GM12892 (cell line): ENCODE measurements at regions not wholly inside any gene's neighbourhood (a gene's known extent, or its start where the extent isn't known, plus 50 kb on each side); places are given as distances from the start of the nearest gene placed in this dataset.
"Not testable (repeated sequence)": the region's sequence is repeated elsewhere in the genome, so short reads cannot be mapped to it uniquely, and the experiment has no call there.

Experiments used
- DNase-seq: peaks from one replicate; pipeline ENCODE4 v3.0.0; 2011; ENCODE audit not compliant: insufficient read length
- FAIRE-seq: peaks from 2 replicates; lab custom pipeline; 2011; peaks lifted over from hg19 to GRCh38; lab: Jason Lieb, UNC
- POLR2A ChIP-seq: IDR thresholded peaks from 2 replicates; pipeline ENCODE4 v1.6.1; 2011; ENCODE audit warnings: low read depth, low read length, control low read depth
- POLR2AphosphoS5 ChIP-seq: IDR thresholded peaks from 2 replicates; pipeline ENCODE4 v1.6.1; 2011; ENCODE audit warnings: low read depth, low read length, control low read depth
- TAF1 ChIP-seq: IDR thresholded peaks from 2 replicates; pipeline ENCODE4 v1.6.1; 2011; ENCODE audit warnings: low read depth, mild to moderate bottlenecking, control low read depth, low read length, borderline replicate concordance

DNA sequence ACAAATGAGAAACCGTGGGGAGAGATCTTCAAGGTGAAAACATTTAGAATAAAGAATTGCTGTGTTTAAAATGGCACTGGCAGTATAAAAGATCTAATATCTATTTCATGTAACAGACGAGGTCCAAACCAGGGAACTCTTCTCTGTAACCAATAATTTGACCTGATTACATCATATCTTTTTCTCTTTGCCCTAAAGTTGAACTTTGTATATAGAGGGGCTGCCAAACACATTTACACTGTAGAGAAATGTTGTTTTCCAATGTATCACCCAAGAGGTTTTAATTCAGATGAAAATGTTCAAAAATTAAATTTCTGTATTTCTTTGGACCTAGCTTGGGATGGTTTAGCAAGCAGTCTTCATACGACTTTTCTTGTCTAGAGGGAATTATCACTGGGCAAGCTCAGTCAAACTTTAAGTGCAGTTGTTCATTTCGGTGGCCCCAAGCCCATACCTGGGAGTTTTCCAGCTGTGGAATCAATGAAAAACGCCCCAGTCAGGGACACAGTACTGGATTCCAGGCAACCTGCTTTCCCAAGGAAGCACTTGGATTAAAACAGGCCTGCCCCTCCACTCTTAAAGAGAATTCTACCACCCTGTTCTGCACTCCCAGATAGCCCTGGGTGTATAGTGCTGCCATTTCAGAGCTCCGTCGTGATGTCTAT, 208.5 kb upstream of the FN1 start:
- no peak for TF ChIP-seq TAF1
- TF ChIP-seq POLR2A, result no peak
- FAIRE-seq, result no peak
- DNase-seq, result no peak

DNA sequence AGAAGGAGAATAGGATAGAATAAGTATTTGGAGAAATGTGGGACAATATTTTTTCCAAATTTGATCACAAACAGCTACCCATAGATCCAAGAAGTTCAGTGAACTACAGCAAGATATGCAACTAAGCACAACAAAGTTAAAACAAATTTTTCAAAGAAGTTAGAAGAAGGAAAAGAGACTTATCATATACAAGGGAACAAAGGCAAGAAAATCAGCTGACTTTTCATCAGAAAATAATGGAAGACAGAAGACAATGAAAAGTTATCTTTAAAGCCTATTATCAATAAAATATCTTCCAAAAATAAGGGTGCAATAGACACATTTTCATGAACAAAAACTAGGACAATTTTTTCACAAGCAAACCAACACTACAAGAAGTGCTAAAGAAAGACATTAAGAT, 202.8 kb upstream of the FN1 start:
- DNase-seq, result no peak
- TF ChIP-seq TAF1 (no peak), POLR2A (no peak), POLR2AphosphoS5 (no peak)
- no peak for FAIRE-seq

DNA sequence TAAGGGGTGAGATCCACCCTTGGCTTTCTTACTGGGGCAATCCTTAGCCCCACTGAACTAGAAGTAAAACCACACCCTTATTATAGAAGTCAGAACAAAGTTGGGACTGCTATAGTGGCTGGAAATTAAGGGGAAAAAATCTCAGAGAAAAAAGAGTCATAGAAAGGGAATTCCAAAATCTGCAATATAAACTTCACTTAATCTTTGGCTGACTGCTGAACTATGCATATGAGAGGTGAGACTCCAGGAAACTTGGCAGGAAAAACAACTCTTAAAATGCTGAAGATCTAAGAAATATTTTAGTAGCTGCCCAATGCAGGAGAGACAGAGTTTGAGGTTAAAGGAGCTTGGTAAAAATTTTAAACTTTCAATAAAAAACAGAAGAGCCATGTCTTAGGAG, 201.8 kb upstream of the FN1 start:
- FAIRE-seq (no peak), DNase-seq (no peak)
- no peak for TF ChIP-seq POLR2A
- TF ChIP-seq POLR2AphosphoS5, result no peak
- no peak for TF ChIP-seq TAF1

DNA sequence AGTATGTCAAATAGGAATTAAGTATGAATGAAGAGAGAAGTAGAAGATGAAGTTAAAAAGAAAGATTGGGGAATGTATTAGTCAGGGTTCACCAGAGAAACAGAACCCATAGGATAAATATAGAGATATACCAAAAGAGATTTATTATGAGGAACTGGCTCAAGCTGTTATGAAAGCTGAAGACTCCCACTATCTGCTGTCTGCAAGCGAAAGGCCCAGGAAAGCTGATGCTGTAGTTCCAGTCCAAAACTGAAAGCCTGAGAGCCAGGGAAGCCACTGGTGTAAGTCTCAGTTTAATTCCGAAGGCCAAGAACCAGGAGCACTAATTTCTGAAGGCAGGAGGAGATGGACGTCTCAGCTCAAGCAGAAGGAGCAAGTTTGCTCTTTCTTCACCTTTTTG, 200.9 kb upstream of the FN1 start:
- FAIRE-seq (no peak), DNase-seq (no peak)
- TF ChIP-seq POLR2A, result no peak
- TF ChIP-seq POLR2AphosphoS5, result no peak
- no peak for TF ChIP-seq TAF1

DNA sequence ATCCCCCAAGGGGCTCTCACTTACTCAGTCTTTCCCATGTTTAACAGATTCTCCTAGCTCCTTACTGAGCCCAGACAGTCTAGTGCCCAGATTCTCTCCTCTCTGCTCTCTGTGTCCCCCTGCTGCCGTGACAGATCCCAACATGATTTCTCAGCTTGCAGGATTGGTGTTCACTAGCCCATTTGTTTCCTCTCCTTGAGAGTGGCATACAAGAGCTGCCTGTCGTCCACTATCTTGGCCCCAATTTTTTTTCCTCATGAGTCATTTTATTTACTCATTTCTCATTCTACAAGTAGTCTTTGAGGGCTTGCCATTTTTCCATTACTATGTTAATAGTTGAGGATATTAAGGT, 199.9 kb upstream of the FN1 start:
- no peak for FAIRE-seq
- no peak for TF ChIP-seq TAF1
- no peak for TF ChIP-seq POLR2A
- TF ChIP-seq POLR2AphosphoS5, result no peak

DNA sequence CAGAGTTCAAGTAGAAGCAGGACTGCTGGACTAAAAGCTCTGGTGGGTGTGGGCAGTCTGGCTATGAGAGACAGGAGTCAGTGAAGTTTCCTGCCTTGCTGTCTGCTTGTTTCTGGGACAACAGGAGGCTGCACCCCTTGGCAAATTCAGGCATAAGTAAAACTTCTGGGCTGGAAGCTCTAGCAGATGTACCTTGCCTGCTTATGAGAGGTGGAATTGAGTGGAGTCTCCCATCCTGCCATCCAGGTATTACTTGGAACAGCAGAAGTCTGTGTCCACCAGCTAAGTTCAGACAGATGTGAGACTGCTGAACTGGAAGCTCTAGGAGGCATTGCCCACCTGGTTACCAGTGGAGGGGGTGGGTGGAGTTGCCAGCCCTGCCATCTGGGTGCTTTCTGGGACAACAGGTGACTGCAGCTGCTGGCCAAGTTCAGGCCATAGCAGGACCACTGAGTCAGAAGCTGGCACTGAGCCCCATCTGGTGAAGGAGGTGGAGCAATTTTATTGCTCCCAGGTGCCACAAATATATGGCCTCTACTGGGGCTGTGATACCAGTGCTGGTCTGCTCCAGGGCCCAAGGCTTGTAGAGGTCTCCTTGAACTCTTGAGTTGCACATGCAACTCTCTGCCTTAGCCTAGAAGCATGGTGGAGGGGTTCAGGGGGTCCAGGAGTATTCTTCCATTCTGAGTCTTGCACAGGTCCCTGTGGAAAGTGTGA, 199.4 kb upstream of the FN1 start:
- FAIRE-seq, result no peak
- DNase-seq, result no peak
- TF ChIP-seq POLR2AphosphoS5 (no peak), POLR2A (no peak), TAF1 (no peak)

More for the DNA sequence above, 199.9 kb upstream of the FN1 start:
- no peak for DNase-seq

DNA sequence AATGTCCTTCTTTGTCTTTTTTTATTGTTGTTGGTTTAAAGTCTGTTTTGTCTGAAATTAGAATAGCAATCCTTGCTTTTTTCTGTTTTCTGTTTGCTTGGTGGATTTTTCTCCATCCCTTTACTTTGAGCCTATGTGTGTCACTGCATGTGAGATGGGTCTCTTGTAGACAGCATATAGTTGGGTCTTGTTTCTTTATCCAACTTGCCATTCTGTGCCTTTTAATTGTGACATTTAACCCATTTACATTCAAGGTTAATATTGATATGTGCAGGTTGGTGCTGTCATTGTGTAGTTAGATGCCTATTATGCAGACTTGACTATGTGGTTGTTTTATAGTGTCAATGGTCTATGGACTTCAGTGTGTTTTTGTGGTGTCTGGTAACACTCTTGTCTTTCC, 197.5 kb upstream of the FN1 start:
- FAIRE-seq, result no peak
- no peak for DNase-seq
- TF ChIP-seq TAF1 (no peak), POLR2AphosphoS5 (no peak), POLR2A (no peak)

DNA sequence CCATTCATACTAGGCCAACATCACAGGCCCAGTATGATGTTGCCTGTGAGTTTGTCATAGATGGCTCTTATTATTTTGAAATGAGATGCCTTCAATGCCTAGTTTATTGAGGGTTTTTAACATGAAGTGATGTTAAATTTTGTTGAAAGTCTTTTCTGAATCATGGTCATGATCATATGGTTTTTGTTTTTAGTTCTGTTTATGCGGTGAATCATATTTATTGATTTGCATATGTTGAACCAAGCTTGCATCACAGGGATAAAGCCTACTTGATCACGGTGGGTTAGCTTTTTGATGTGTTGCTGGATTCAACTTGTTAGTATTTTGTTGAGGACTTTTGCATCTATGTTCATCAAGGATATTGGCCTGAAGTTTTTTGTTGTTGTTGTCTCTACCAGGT, 195.8 kb upstream of the FN1 start:
- no peak for FAIRE-seq
- no peak for DNase-seq
- TF ChIP-seq TAF1, result no peak

DNA sequence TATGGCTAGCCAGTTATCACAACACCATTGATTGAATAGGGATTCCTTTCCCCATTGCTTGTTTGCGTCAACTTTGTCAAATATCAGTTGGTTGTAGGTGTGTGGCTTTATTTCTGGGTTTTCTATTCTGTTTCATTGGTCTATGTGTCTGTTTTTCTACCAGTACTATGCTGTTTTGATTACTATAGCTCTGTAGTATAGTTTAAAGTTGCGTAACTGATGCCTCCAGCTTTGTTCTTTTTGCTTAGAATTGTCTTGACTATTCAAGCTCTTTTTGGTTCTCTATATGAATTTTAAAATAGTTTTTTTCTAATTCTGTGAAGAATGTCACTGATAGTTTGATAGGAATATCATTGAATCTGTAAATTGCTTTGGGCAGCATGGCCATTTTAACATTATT, 194.9 kb upstream of the FN1 start:
- FAIRE-seq, DNase-seq: not testable (repeated sequence)

DNA sequence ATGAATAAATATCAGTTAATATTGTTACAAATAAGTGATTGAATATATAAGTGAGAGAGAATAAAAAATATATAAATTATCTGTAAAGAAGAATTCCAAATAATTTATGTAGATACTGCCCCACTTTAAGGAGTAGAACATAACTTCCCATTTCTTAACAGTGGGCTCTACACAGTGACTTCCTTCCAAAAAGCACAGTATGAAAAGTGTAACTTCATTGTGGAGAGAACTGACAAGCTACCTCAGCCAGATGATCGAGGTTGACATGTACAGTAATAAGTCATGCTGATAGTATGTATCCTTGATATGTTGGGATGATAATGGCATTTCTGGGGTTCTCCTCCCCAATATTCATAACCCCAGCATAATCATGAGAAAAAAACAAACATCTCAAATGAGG, 191.9 kb upstream of the FN1 start:
- DNase-seq (no peak), FAIRE-seq (no peak)

DNA sequence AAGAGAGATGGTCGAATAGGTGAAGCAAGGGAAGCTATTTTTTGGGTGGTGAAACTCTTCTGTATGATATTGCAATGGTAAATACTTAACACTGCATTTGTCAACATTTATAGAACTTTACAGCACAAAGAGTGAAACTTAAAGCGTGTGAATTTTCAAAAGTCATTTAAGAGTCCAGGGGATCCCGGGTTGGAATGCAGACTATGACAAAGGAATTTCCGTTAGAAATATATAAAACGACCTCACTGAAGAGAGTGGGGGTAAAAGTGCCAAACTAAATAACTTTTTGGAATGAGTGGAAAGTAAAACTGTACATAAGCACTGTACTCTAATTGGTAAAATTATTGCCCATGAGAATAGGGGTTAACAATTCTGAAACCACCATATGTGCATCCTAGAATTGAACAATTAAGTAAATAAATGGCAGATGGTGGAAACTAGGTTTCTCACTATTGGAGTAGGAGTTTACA, 191.0 kb upstream of the FN1 start:
- TF ChIP-seq POLR2A, result no peak
- no peak for TF ChIP-seq TAF1
- no peak for TF ChIP-seq POLR2AphosphoS5
- no peak for DNase-seq
- no peak for FAIRE-seq

More for the DNA sequence above, 191.9 kb upstream of the FN1 start:
- TF ChIP-seq TAF1 (no peak), POLR2AphosphoS5 (no peak), POLR2A (no peak)

DNA sequence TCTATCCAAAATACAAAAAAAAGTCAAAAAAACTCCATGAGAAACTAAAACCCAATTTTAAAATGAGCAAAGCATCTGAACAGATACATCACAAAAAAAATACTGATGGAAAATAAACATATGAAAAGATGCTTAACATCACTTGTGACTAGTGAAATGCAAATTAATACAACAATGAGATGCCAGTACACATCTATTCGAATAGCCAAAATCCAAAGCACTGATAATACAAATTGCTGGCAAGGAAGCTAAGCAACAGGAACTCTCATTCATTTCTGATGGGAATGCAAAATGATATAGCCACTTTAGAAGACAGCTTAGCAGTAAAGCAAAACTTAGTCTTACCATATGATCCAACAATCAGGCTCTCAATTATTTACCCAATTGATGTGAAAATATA, 190.2 kb upstream of the FN1 start:
- DNase-seq (no peak), FAIRE-seq (no peak)
- no peak for TF ChIP-seq POLR2A
- no peak for TF ChIP-seq TAF1
- TF ChIP-seq POLR2AphosphoS5, result no peak

DNA sequence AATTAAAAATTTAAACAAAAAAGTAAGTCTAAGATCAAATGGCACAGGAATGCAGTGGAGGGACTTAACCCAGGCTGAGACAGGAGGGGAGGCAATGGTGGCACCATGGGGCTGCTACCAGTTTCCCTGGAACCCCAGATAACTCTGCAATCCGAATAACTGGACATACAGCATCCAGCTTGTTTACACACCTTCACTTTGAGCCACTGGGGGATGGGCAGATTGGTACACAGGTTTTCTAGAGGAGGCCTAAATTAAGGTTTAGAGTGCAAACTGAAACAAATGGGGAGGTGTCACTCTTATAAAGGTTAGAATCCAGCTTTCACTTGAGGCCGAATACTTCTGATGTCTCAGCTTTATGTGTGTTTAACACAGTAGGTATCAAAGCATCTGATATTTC, 189.3 kb upstream of the FN1 start:
- no peak for FAIRE-seq

More for the DNA sequence above, 189.3 kb upstream of the FN1 start:
- no peak for DNase-seq
- TF ChIP-seq POLR2AphosphoS5 (no peak), TAF1 (no peak), POLR2A (no peak)
